IPS DF 19.7 (cell line): ENCODE measurements at regions not wholly inside any gene's neighbourhood (a gene's known extent, or its start where the extent isn't known, plus 50 kb on each side); places are given as distances from the start of the nearest gene placed in this dataset.

Experiments used
- DNase-seq: peaks from one replicate; pipeline ENCODE4 v3.0.0-alpha.2; 2013; ENCODE audit warnings: low read depth, low spot score

GRCh38 chr13:95447814-95448213 lies 104.7 kb upstream of the CLDN10 start:
- DNase-seq = no peak

- DNase-seq = no peak
Observed at GRCh38 chr13:95451656-95452055, 100.9 kb upstream of the CLDN10 start.

DNA sequence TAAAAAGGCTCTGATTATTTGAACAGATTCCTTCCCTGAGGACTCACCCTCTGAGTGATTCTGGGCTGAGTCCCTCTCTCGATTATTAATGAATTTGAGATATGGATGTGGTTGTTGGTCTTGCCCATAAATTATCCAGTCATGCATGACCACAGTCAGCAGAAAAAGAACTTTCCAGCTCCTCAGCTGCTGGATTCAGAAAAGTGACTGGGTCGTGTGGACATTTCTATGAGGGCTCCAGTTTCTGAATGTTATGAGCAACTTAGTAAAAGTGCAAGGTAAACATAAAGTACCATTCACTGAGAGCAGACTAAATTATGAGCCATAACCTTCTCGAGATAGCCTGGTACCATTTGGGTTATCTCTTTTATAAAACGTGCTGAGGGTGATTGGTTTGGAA lies 100.1 kb upstream of the CLDN10 start:
- DNase-seq = no peak

- no peak for DNase-seq
Observed at GRCh38 chr13:95455782-95456181, 96.7 kb upstream of the CLDN10 start.

DNA sequence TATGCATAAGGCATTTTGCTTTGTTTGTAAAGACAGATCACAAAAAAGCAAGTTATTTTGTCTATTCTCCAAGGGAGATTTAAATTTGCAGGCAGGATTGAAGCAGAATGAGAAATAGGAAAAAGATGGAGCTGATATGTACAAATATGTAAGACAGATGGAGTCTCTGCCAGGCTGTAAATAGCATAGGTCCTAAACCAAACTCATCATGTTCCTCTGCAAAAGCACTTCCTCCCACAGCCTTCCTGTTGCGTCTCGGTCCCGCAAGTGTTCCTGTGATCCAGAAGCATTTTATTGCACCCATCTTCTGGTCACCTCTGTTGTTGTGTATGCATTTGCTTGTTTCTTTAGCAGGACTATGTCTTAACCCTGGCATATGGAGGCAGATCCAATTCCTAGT lies 95.7 kb upstream of the CLDN10 start:
- no peak for DNase-seq

- no peak for DNase-seq
Observed at GRCh38 chr13:95457294-95457693, 95.2 kb upstream of the CLDN10 start.

- DNase-seq = no peak
Observed at GRCh38 chr13:95462801-95463200, 89.7 kb upstream of the CLDN10 start.

DNA sequence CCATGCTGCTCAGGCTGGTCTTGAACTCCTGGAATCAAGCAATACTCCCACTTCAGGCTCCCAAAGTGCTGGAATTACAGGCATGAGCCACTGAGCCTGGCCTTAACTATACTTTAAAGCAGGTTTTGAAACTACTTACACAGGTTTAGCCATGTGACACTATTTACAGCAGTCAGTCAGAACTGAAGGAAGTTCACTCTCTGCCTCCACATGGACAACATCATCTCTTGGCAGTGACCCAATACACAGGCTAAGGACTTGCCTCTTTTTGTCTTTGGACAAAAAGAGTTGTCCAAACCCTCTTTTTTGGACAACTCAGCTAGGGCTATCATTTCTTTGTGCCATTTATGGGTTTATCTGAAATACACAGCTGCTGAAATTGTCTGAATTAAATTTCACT lies 89.0 kb upstream of the CLDN10 start:
- no peak for DNase-seq

GRCh38 chr13:95470574-95471366 lies 81.8 kb upstream of the CLDN10 start:
- DNase-seq = no peak

DNA sequence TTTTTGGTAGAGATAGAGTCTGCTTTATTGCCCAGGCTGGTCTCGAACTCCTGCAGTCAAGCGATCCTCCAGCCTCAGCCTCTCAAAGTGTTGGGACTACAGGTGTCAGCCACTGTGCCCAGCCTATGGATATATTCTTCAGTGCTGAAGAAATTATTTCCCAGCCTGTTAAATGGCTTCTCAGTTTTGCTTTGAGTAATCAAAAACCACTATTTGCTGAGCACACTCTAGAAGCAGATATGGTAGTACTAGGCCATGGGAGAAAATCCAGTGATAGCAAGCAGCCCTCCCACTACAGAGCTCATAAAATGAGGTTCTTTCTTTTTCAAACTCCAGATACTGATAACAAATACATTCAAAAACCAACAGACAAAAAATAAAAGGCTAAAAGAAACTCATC lies 80.6 kb upstream of the CLDN10 start:
- no peak for DNase-seq

DNA sequence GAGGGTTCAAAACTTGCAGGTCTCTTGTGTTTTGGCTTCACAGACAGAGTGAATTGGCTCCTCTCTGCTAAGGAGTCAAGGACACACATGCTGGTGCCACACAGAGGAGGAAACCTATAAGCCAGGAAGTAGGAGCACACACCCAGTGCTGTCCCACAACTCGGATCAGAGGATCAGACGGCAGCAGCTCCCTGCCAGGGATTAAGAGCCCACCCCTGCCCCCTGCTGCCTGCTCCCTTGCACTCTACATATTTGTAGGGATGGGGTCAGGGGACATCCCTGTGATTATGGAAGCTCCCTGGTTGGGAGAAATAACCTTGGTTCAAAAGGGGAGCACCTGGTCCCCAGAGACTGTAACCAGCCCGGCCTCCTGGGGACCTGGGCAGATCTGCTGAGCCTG lies 77.5 kb upstream of the CLDN10 start:
- no peak for DNase-seq

GRCh38 chr13:95477187-95477586 lies 75.3 kb upstream of the CLDN10 start:
- DNase-seq = no peak

DNA sequence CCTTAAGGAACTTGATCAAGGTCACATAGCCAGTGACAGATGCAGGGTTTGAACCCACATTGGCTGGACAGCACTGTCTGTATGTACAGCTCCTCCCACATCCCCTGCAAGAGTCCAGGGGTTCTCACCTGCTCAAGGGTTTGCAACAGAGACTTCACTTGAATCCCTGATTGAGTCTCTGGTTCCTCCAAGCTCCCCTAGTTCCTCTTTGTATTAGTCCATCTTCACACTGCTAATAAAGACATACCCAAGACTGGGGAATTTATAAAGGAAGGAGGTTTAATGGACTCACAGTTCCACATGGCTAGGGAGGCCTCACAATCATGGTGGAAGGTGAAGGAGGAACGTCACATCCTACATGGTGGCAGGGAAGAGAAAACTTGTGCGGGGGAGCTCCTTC lies 72.8 kb upstream of the CLDN10 start:
- no peak for DNase-seq

DNA sequence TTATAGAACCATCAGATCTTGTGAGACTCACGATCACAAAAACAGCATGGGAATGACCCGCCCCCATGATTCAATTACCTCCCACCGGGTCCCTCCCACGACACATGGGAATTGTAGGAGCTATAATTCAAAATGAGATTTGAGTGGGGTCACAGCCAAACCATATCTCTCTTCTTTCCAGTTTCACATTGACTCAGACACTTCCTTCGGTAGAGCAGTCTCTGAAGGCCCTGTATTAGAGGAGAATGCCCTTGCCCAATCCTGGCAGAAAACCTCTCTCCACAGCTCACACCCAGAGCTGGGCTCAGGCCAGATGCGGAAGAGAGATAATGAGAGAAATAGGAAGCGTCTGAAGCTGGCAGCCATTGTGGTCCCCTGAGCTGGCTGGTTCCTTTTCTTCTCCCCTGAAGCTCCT lies 72.4 kb upstream of the CLDN10 start:
- DNase-seq = no peak

DNA sequence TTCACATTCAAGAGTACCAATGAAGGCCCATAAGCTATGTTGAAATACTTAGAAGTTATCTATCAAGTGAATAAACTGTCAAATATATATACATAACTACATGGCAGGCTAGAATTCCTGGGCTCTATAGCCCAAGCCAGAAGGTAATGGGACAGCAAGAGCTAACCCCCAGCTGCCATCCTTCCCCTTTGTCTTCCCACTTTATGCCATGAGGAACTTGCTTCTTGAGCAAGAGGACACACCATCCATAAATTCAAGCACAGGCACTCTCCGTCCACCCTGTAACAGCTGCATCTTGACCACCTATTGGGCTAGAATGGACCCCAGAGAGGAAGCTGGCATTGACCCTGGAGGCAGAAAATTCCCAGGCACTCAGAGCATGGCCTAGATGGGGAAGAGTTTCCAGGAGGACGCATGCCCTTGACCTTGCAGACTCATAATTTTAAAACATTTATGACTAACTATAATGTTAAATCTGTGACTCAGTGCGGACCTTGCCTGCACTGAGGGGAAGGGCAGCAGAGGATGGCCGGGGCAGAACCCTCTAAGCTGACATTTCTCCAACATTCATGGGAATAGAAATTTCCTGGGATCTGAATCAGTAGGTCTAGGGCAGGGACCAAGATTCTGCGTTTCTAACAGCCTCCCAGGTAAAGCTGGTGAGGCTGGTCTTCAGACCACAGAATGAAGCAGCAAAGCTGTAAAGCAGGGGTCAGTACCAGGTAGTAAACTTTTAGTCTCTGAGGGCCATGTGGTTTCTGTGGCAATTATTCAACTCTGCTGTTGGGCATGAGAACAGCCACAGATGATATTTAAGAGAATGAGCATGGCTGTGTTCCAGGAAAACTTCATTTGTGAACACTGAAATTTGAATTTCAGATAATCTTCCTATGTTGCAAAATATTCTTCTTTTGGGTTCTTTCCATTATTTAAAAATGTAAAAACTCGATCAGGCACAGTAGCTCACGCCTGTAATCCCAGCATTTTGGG lies 71.4 kb upstream of the CLDN10 start:
- DNase-seq = no peak

DNA sequence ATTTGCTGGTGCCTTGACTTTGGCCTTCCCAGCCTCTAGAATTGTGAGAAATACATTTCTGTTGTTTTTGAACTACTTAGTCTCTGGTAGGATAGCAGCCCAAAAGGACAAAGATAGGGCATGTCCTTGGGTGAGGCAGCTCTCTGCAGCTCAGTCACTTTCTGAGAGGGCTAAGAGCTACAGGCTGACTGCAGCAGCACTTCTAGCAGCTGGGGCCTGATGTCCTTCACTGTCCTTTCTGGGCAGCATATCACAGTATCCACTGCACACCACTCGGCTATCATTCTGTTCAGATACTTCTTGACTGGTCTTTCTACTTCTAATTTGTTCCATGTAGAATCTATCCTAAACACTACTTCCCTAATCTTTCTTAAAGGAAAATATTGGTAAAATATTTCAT lies 68.5 kb upstream of the CLDN10 start:
- no peak for DNase-seq

DNA sequence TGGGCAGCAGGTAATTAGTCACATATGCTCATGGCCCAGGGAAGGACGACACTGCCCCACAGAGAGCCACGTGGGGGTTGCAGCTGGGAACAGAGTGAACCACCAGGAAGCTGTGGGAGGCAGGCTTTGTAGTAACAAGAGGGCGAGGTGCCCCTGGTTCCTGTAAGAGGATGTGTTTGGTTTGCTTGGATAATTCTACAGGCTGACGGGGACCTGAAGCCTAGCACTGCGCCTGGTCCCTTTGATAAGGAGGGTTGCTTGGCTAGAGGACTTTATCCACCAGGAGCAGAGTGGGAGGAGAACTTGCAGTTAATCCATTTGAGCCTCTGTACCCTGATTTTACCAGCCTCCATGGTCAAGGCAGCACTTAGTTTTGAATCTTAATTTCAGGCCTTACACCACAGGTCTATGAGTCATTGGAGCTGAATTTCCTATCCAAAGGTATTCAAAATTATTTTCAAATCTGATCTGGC lies 67.4 kb upstream of the CLDN10 start:
- no peak for DNase-seq

DNA sequence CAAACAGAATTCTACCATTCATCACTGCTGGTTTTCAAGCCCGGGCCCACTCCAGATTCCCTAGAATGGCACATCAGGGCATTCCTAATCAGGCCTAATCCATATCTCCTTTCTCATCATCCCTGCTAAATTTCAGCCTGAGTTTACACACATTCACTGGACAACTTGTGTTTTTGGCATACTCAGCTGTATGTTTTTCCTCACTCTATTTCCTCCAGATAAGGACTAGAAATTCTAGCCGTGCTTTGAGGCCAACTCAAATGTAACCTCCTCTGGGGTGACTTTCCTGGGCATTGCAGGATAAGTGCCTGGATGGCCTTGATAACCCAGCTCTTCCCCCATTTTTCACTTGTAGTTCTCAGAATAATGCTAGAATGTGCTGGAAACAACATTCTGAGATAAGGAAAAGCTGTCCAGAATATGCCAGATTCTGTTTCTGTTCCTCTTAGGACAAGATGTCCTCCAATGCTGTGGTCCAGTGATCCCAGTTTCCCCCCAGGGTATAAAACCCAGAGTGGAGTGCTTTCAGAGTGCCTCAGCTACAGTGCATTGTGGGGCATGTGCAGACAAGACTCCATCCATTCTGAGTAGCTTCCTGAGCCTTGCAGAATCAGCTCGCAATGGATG lies 66.9 kb upstream of the CLDN10 start:
- DNase-seq = no peak

DNA sequence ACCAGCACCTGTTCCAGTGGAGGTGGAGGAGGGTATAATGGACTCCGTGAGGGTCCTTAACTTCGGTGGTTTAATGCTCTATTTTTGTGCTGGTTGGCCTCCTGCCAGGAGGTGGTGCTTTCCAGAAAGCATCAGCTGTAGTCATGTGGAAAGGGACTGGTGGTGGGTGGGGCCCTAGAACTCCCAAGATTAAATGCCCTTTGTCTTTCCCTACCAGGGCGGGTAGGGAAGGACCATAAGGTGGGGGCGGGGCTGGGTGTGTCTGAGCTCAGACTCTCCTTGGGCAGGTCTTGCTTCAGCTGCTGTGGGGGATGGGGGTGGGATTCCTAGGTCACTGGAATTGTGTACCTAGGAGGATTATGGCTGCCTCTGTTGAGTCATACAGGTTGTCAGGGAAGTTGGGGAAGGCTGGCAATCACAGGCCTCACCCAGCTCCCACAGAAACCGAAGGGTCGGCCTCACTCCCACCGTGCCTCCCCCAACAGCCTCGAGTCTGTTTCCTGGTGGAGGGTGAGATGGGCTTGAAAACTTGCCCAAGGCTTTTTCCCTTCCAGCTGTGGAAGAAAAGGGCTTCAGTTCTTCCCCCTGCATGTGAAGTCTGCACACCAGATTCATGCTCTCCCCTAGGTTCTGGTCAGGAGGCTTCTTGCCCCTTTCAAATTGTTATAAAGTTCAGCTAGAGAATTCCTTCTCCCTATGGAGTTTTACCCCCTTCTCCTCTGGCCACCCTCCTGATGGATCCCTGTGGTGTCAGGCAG lies 60.3 kb upstream of the CLDN10 start:
- no peak for DNase-seq

GRCh38 chr13:95494082-95494681 lies 58.3 kb upstream of the CLDN10 start:
- DNase-seq = no peak

DNA sequence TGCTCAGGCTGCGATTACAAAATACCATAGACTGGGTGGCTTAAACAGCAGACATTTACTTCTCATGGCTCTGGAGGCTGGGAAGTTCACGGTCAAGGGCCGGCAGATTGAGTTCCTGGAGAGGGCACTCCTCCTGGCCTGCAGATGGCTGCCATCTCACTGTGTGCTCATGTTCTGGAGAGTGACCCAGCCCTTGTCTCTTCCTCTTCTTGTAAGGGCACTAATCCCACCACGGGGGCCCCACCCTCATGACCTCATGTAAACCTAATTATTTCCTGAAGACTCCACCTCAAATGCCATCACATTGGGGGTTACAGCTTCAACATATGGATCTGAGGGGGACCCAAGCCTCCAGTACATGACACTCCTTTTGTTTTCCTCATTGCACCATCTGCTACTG lies 56.0 kb upstream of the CLDN10 start:
- DNase-seq = no peak
